GM19025 (cell line): ENCODE measurements at regions not wholly inside any gene's neighbourhood (a gene's known extent, or its start where the extent isn't known, plus 50 kb on each side); places are given as distances from the start of the nearest gene placed in this dataset.
A peak's percentile ranks its signal among the peaks of the same experiment; 100 is the strongest.
"Not testable (repeated sequence)": the region's sequence is repeated elsewhere in the genome, so short reads cannot be mapped to it uniquely, and the experiment has no call there.

Experiments used
- ATAC-seq: cut with Tn5 transposase; IDR thresholded peaks from one replicate; pipeline ENCODE4 v1.9.1; 2021; ENCODE audit warnings: mild to moderate bottlenecking, low read depth, moderate library complexity; ENCODE audit not compliant: unreplicated experiment

DNA sequence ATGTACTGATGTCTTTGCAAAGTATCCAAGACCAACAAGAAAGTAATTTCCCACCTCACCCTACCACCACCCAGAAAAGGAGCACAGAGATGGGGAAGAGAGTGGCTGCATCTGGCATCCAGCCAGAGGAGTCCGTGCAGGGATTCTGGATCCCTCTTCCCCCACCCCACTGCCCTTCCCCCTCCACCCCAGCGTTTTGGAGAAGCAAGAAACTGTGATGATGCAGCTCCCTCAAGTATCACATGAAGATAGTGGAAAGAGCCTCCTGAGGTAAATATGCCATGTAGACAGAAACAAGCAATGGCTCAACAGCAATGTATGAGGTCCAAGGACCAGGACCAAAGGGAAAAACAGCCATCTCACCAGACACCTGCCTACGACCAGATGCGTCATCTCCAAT, 153.8 kb downstream of the DEPDC1B start:
- ATAC-seq, result no peak

DNA sequence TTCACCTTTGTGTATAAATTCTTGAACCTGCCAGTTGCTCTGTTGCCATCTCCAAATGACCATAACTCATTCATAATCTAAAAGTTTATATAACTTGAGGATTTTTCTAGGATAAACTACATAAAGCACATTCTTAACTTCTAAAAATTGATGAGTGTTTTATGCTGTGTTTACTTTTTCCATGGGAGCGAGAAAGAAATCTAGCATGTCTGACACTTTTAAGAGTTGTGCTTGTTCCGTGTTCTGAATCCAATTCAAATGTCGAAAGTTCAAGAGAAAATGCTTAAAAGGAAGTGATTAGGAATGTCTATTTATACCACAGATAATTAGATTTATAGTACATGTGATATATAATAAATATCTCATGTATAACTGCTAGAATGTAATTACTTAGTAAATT, 154.4 kb downstream of the DEPDC1B start:
- no peak for ATAC-seq

- no peak for ATAC-seq
Measured at GRCh38 chr5:60544142-60544541, 155.8 kb downstream of the DEPDC1B start.

- no peak for ATAC-seq
Measured at GRCh38 chr5:60541980-60542379, 158.0 kb downstream of the DEPDC1B start.

DNA sequence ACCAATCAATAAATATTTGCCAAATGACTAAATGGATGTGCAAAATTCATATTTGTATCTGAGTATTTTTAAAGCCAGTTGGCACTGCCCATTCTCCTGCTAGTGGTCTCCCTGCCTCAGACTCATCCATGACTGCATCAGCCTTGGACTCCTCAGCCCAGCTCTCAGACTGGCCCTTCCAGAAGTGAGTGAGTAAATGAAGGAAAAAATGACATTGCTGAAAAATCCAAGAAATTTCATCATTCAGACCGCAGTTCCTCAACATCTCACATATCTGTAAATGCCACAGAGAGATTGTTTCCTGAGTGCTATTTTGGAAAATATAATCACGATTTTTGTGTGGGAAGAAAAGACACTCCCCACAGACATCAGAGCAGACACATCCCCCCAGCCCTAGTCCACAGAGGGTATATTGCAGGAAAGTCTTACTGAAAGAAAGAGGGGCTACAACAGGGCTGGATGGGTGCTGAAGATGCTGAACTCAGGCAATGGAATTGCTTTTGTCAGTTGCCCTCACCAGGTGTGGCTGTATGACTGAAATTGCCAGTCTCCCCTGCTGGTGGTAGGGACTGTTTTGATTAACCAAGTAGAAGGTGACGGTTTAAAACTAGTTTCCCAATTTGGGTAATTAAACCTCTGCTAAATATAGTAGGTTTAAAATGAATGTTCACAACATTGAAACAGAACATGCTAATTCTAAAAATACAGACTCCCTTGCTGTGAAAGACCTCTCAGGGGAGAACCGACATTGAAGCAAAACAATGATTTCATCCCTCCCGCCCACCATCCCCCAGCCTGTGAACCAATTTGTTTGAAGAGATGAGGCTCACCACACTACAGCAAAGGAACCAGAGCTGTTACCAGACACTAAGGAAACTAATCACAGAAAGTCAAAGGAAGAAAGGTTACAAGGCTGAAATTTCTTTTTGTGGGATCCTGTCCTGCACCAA, 158.8 kb downstream of the DEPDC1B start:
- ATAC-seq, result peak; percentile 92

- no peak for ATAC-seq
Measured at GRCh38 chr5:60538955-60539866, 160.8 kb downstream of the DEPDC1B start.

DNA sequence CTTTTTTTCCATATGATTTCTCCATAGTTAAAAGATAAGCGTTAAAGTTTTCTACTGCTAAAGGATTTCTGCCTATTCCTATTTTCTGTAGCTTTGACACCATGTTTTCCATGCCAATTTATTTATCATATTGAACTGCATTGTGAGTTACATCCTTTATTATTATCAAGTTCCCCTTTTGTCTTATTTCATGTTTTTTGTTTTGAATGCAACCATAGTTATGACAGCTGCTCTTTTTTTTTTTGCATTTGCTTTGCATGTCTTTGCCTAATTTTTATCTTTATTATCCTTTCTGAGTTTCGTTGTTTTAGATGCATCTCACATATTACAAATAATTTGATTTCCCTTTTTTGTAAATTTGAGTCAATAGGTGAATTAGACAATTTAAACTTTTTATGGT, 161.5 kb downstream of the DEPDC1B start:
- ATAC-seq, result no peak

DNA sequence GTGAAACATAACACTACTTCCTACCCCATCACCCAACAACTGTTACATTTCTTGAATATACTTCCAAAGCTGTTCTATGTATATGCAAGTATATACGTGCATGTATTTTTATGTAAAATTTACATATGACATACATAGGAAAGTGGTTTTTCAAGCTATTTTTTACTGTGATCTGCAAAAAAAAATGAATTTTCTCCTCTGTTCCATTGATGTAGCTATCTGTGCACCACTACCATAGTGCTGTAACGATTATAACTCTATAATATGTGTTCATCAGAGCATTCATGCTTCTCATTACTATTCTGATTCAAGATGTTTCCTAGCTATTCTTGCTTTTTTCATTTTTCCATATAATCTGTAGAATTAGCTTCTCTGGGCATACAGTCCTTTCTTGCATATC, 164.0 kb downstream of the DEPDC1B start:
- ATAC-seq, result no peak

DNA sequence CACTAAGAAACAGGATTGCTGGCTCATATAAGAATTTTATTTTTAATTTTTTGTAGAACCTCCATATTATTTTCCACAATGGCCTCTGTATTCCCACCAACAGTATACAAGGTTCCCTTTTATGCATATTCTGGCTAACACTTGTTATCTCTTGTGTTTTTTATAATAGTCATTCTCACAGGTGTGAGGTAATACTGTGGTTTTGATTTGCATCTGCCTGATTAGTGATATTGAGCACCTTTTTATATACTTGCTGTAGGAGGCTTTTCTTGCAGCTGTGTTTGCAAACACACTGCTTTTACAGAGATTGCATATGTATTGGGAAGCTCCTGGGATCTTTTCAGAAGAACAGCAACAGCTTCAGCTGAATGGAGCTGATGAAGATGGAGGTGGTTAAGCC, 164.8 kb downstream of the DEPDC1B start:
- no peak for ATAC-seq

DNA sequence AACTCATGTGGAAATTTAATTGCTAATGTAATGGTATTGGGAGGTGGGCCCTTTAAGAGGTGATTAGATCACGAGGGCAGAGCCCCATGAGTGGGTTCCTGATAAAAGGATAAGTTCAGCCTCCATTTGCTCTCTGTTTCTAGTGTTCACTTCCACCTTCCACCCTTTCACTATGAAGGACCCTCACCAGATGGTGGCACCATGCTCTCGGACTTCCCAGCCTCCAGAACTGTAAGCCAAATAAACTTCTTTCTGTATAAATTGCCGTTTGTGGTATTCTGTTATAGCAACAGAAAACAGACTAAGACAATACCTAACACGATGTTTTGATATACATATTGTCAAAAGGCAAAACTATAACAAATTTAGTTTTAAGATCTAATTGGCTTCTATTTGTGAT, 166.2 kb downstream of the DEPDC1B start:
- ATAC-seq, result no peak

DNA sequence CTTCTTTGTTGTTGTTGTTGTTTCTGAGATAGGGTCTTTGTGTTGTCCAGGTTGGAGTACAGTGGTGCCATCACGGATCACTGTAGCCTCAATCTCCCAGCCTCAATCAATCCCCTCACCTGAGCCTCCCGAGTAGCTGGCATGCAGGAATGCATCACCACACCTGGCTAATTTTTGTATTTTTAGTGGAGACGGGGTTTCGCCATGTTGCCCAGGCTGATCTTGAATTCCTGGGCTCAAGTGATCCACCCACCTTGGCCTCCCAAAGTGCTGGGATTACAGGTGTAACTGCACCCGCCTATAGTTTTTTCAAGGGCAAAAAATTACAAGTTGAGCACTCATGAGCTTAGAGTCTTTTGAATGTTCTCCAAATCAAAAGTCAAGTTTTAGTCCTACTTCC, 167.2 kb downstream of the DEPDC1B start:
- not testable (repeated sequence) for ATAC-seq

DNA sequence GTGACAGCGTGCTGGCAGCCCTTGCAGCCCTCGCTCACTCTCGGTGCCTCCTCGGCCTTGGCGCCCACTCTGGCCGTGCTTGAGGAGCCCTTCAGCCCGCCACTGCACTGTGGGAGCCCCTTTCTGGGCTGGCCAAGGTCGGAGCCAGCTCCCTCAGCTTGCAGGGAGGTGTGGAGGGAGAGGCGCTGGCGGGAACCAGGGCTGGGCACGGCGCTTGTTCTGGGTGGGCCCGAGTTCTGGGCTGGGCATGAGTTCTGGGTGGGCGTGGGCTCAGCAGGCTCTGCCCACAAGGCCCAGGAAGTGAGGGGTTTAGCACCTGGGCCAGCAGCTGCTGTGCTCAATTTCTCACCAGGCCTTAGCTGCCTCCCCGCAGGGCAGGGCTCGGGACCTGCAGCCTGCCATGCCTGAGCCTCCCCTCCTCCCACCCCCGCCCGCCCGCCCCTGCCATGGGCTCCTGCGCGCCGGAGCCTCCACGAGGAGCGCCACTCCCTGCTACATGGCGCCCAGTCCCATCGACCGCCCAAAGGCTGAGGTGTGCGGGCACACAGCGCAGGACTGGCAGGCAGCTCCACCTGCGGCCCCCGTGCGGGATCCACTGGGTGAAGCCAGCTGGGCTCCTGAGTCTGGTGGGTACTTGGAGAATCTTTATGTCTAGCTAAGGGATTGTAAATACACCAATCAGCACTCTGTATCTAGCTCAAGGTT, 169.7 kb downstream of the DEPDC1B start:
- ATAC-seq, result not testable (repeated sequence)

- ATAC-seq, result no peak
Measured at GRCh38 chr5:60529001-60529400, 171.0 kb downstream of the DEPDC1B start.

- ATAC-seq, result no peak
Measured at GRCh38 chr5:60527072-60527471, 172.9 kb downstream of the DEPDC1B start.

- ATAC-seq, result no peak
Measured at GRCh38 chr5:60526336-60526875, 173.6 kb downstream of the DEPDC1B start.

GRCh38 chr5:60522292-60522905, 177.6 kb downstream of the DEPDC1B start:
- ATAC-seq, result peak; percentile 71

- peak; percentile 40 for ATAC-seq
Measured at GRCh38 chr5:60521376-60522291, 178.3 kb downstream of the DEPDC1B start.

DNA sequence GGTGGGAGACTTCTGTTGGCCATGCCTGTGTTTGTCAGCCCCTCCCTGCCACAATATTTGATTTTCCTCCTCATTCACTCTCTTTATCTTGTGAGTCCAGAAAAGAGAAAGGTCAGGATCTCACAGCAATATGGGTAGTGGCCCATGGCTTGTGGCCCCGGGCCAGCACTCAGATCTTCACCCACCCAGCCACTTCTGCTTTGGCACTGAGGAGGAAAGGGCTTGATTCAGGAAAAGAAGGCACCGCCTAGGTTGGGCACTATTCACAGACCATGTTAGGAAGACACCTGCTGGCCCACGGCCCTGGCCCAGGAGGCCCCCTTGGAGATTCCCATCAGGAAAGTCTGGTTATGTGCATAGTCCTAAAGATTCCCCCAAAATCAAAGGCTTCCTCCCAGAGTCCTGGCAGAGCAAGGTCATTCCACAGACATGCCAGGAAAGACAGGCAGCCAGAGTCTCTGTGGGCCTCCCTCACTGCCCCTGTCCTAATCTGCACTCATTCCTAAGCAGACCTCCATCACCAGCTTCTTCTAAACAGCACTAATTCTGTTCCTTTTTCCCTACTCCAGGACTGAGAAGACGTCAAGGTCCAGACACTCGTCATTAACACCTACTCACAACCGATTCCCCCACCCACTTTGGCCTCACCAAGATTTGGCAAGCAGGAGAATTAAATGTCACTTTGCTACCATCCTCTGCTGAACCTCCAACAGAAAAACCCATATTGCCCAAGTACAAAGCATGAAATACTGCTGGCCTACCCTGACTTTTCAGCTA, 179.3 kb downstream of the DEPDC1B start:
- ATAC-seq, result no peak
